GM23338 (cell line): ENCODE measurements at regions not wholly inside any gene's neighbourhood (a gene's known extent, or its start where the extent isn't known, plus 50 kb on each side); places are given as distances from the start of the nearest gene placed in this dataset.

Experiments used
- ATAC-seq: fragments of 200-7000 bp; cut with Tn5 transposase; 3 replicates; pipeline ENCODE4 v1.9.1; 2020
- DNase-seq: peaks from one replicate; pipeline ENCODE4 v3.0.0-alpha.2; 2015; ENCODE audit warnings: low spot score
- H2AFZ ChIP-seq: fragments of 200-600 bp; sonication (generic); 2 replicates; pipeline ENCODE4 v1.8.0; 2016; ENCODE audit warnings: antibody characterized with exemption, mild to moderate bottlenecking, moderate library complexity
- H3F3A ChIP-seq: fragments of 200-600 bp; sonication (generic); replicated peaks from 2 replicates; pipeline ENCODE4 v1.8.0; 2017; ENCODE audit warnings: antibody characterized with exemption, mixed run types, low read depth
- H3K27ac ChIP-seq: fragments of 200-600 bp; sonication (generic); 2 replicates; pipeline ENCODE4 v1.6.1; 2016; ENCODE audit warnings: low read depth
- H3K27me3 ChIP-seq: fragments of 200-600 bp; sonication (generic); 2 replicates; pipeline ENCODE4 v1.8.0; 2016; ENCODE audit warnings: mild to moderate bottlenecking, mixed run types, moderate library complexity; ENCODE audit not compliant: insufficient read depth
- H3K36me3 ChIP-seq: fragments of 200-600 bp; sonication (generic); 2 replicates; pipeline ENCODE4 v1.8.0; 2016; ENCODE audit warnings: mild to moderate bottlenecking; ENCODE audit not compliant: insufficient read depth
- H3K4me1 ChIP-seq: fragments of 200-600 bp; sonication (generic); 2 replicates; pipeline ENCODE4 v1.8.0; 2016; ENCODE audit warnings: mild to moderate bottlenecking, moderate library complexity; ENCODE audit not compliant: insufficient read depth
- H3K4me2 ChIP-seq: fragments of 200-600 bp; sonication (generic); 2 replicates; pipeline ENCODE4 v1.7.1; 2017; ENCODE audit warnings: mixed run types
- H3K4me3 ChIP-seq: fragments of 200-600 bp; sonication (generic); 2 replicates; pipeline ENCODE4 v1.6.1; 2016; ENCODE audit warnings: mixed run types
- H3K79me2 ChIP-seq: fragments of 200-600 bp; sonication (generic); replicated peaks from 2 replicates; pipeline ENCODE4 v1.8.0; 2017; ENCODE audit warnings: mild to moderate bottlenecking; ENCODE audit not compliant: insufficient read depth
- H3K9me2 ChIP-seq: fragments of 200-600 bp; sonication (generic); 2 replicates; pipeline ENCODE4 v1.8.0; 2017; ENCODE audit not compliant: insufficient read depth
- H4K20me1 ChIP-seq: fragments of 200-600 bp; sonication (generic); replicated peaks from 2 replicates; pipeline ENCODE4 v1.8.0; 2017; ENCODE audit warnings: mild to moderate bottlenecking; ENCODE audit not compliant: insufficient read depth
- H3K27ac Mint-ChIP-seq: 2 replicates; pipeline ENCODE4 v1.8.0; 2020; ENCODE audit warnings: inconsistent platforms, mild to moderate bottlenecking, moderate library complexity, mixed read lengths
- H3K27me3 Mint-ChIP-seq: 3 replicates; pipeline ENCODE4 v1.8.0; 2022; ENCODE audit warnings: low read depth, mild to moderate bottlenecking, moderate library complexity, mixed read lengths, inconsistent platforms; ENCODE audit not compliant: insufficient read depth, poor library complexity
- H3K36me3 Mint-ChIP-seq: 3 replicates; pipeline ENCODE4 v1.8.0; 2021; ENCODE audit warnings: low read depth, mild to moderate bottlenecking, inconsistent platforms, moderate library complexity, mixed read lengths
- H3K4me1 Mint-ChIP-seq: 3 replicates; pipeline ENCODE4 v1.8.0; 2020; ENCODE audit warnings: mild to moderate bottlenecking, inconsistent platforms, mixed read lengths
- H3K4me3 Mint-ChIP-seq: 3 replicates; pipeline ENCODE4 v1.8.0; 2021; ENCODE audit warnings: moderate library complexity, mild to moderate bottlenecking, inconsistent platforms, mixed read lengths
- H3K9me3 Mint-ChIP-seq: 3 replicates; pipeline ENCODE4 v1.8.0; 2020; ENCODE audit warnings: moderate library complexity, mild to moderate bottlenecking, inconsistent platforms, mixed read lengths
- EZH2phosphoT487 ChIP-seq: fragments of 200-600 bp; sonication (generic); IDR thresholded peaks from one replicate; pipeline ENCODE4 v1.8.1; 2018; ENCODE audit warnings: antibody characterized with exemption; ENCODE audit not compliant: unreplicated experiment
- REST ChIP-seq: IDR thresholded peaks from one replicate; pipeline ENCODE4 v1.6.1; 2018; ENCODE audit warnings: antibody characterized with exemption; ENCODE audit not compliant: unreplicated experiment
- ZNF331 ChIP-seq: fragments of 250-450 bp; sonication (Bioruptor Pico); IDR thresholded peaks from 2 replicates; pipeline ENCODE4 v1.5.0; 2020; ENCODE audit warnings: low read depth, mild to moderate bottlenecking, moderate library complexity
- ZNF462 ChIP-seq: fragments of 250-450 bp; sonication (Bioruptor Pico); IDR thresholded peaks from 2 replicates; pipeline ENCODE4 v1.5.0; 2020; ENCODE audit warnings: mild to moderate bottlenecking, moderate library complexity
- TF ChIP-seq, protein P1 (sequence below): IDR thresholded peaks from 2 replicates; pipeline ENCODE4 v1.6.1; 2016; ENCODE audit warnings: antibody characterized with exemption

GRCh38 chr16:77590707-77591106, 131.6 kb upstream of the NUDT7 start:
- H3F3A ChIP-seq, result no peaks in the 10 kb centered on the region
- Mint-ChIP-seq H3K4me1 (peaks cover 7% of the 10 kb centered on the region), H3K4me3 (no peak overlapping the region), H3K27ac (no peak overlapping the region), H3K36me3 (no peaks in the 10 kb centered on the region), H3K27me3 (no peaks in the 10 kb centered on the region), H3K9me3 (no peaks in the 10 kb centered on the region)
- no peak overlapping the region for H3K27ac ChIP-seq
- TF ChIP-seq REST, result no peak
- TF ChIP-seq, protein P1, sequence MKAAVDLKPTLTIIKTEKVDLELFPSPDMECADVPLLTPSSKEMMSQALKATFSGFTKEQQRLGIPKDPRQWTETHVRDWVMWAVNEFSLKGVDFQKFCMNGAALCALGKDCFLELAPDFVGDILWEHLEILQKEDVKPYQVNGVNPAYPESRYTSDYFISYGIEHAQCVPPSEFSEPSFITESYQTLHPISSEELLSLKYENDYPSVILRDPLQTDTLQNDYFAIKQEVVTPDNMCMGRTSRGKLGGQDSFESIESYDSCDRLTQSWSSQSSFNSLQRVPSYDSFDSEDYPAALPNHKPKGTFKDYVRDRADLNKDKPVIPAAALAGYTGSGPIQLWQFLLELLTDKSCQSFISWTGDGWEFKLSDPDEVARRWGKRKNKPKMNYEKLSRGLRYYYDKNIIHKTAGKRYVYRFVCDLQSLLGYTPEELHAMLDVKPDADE, result no peak
- TF ChIP-seq ZNF331, result no peak
- TF ChIP-seq ZNF462 (CRISPR knock-in tag), result no peak
- no peak for TF ChIP-seq EZH2phosphoT487
- H2AFZ ChIP-seq, result no peak overlapping the region
- ATAC-seq (no peak), DNase-seq (no peak)
- H3K4me1 ChIP-seq, result 0 out of 2 replicates have a peak, but pooled peaks cover 5% of the 10 kb centered on the region
- H4K20me1 ChIP-seq, result no peaks in the 10 kb centered on the region
- H3K27me3 ChIP-seq, result no peaks in the 10 kb centered on the region
- H3K4me2 ChIP-seq, result no peak overlapping the region
- no peaks in the 10 kb centered on the region for H3K79me2 ChIP-seq
- H3K36me3 ChIP-seq, result no peaks in the 10 kb centered on the region
- no peak overlapping the region for H3K4me3 ChIP-seq
- H3K9me2 ChIP-seq, result no peaks in the 10 kb centered on the region
